ENCODE measurements at regions not wholly inside any gene's neighbourhood (a gene's known extent, or its start where the extent isn't known, plus 50 kb on each side); places are given as distances from the start of the nearest gene placed in this dataset.
"Not testable (repeated sequence)": the region's sequence is repeated elsewhere in the genome, so short reads cannot be mapped to it uniquely, and the experiment has no call there.

GRCh38 chr14:106021832-106022231, 495.4 kb downstream of the TMEM121 start:
- Histone ChIP-seq H3K4me1 (no peaks in the 10 kb centered on the region), H3K27ac (no peak overlapping the region), H3K4me2 (no peak overlapping the region), H3K9me3 (no peaks in the 10 kb centered on the region), H3K4me3 (no peak overlapping the region)
- TF ChIP-seq HES2 (IDR thresholded peaks at IDR 0.05): no peak
- no peak for TF ChIP-seq MAFK (IDR thresholded peaks at IDR 0.05; ENCODE audit: partially characterized antibody)
- no peak for TF ChIP-seq USF2 (IDR thresholded peaks at IDR 0.05)
- TF ChIP-seq HOXA7 (CRISPR knock-in tag; IDR thresholded peaks at IDR 0.05): no peak
- no peak for TF ChIP-seq FOSL2 (IDR thresholded peaks at IDR 0.05)
- no peak for TF ChIP-seq FOSL2 (CRISPR knock-in tag; IDR thresholded peaks at IDR 0.05)
- no peak for TF ChIP-seq MAX (IDR thresholded peaks at IDR 0.05)
- no peak for TF ChIP-seq MYC (IDR thresholded peaks at IDR 0.05; ENCODE audit: borderline replicate concordance, low read length)
- no peak for TF ChIP-seq POLR2AphosphoS2 (conservative IDR thresholded peaks at IDR 0.05; ENCODE audit: low read length)
- TF ChIP-seq SREBF2 (IDR thresholded peaks at IDR 0.05): no peak
- no peak for TF ChIP-seq KDM5A (IDR thresholded peaks at IDR 0.05)
- no peak for TF ChIP-seq NR3C1 (IDR thresholded peaks at IDR 0.05)
- no peak for TF ChIP-seq ZC3H11A (IDR thresholded peaks at IDR 0.05)
- no peak for TF ChIP-seq ATOH8 (CRISPR knock-in tag; IDR thresholded peaks at IDR 0.05; ENCODE audit: low read depth)
- TF ChIP-seq JUNB (IDR thresholded peaks at IDR 0.05): no peak
- no peak for TF ChIP-seq BHLHE40 (IDR thresholded peaks at IDR 0.05; ENCODE audit: low read depth, low read length)
- TF ChIP-seq CBX2 (IDR thresholded peaks at IDR 0.05; ENCODE audit: borderline replicate concordance, low read depth): no peak
- no peak for TF ChIP-seq TP53 (CRISPR knock-in tag; IDR thresholded peaks at IDR 0.05)
- ChIA-PET CTCF (no interaction called here), POLR2A (no interaction called here)
- no CpG with 5 or more reads among the region's 3 CpGs for WGBS (ENCODE audit: missing lambda C conversion rate)
- FAIRE-seq (no peak), ATAC-seq (no peak), DNase-seq (ENCODE audit: low read depth in 1 of 2, low spot score in 1 of 2) (no peak)

- DNase-seq (ENCODE audit: low read depth in 1 of 2, low spot score in 1 of 2); H3K4me1 ChIP-seq; H3K9me3 ChIP-seq; CTCF ChIA-PET; H3K4me3 ChIP-seq; H3K27ac ChIP-seq; H3K4me2 ChIP-seq; FAIRE-seq; POLR2A ChIA-PET; ATAC-seq: not testable (repeated sequence)
- WGBS (ENCODE audit: missing lambda C conversion rate): no CpG with 5 or more reads among the region's 5 CpGs
These were observed 496.3 kb downstream of the TMEM121 start for GRCh38 chr14:106022648-106023047.

- TF ChIP-seq TP53 (CRISPR knock-in tag; IDR thresholded peaks at IDR 0.05): no peak
- no peak for TF ChIP-seq JUN (IDR thresholded peaks at IDR 0.05)
- TF ChIP-seq CEBPB (IDR thresholded peaks at IDR 0.05): no peak
- TF ChIP-seq EHF (CRISPR knock-in tag; IDR thresholded peaks at IDR 0.05): no peak
- TF ChIP-seq REST (IDR thresholded peaks at IDR 0.05): no peak
- H3K9me3 ChIP-seq: no peaks in the 10 kb centered on the region
- no peak overlapping the region for H3K4me3 ChIP-seq
- no peaks in the 10 kb centered on the region for H3K4me1 ChIP-seq
- ChIA-PET POLR2A (no interaction called here), CTCF (no interaction called here)
- no peak overlapping the region for H3K4me2 ChIP-seq
- H3K27ac ChIP-seq: no peak overlapping the region
- ATAC-seq (no peak), DNase-seq (ENCODE audit: low read depth in 1 of 2, low spot score in 1 of 2) (no peak), FAIRE-seq (no peak)
- whole genome bisulfite sequencing (ENCODE audit: missing lambda C conversion rate): no CpG with 5 or more reads among the region's 1 CpG
These were observed 497.0 kb downstream of the TMEM121 start for GRCh38 chr14:106023411-106023810.
